CD4-positive, alpha-beta T cell (primary cell): ENCODE measurements at regions not wholly inside any gene's neighbourhood (a gene's known extent, or its start where the extent isn't known, plus 50 kb on each side); places are given as distances from the start of the nearest gene placed in this dataset.

Source experiments
- ATAC-seq: fragments of 200-7000 bp; cut with Tn5 transposase; one replicate; pipeline ENCODE4 v1.10.0; 2022; ENCODE audit warnings: mild to moderate bottlenecking; ENCODE audit not compliant: poor library complexity
- CTCF ChIA-PET: fragments of 350-600 bp; sonication (Branson Sonifier 250); formaldehyde crosslinking; loops from one replicate; lab custom pipeline; 2021; ENCODE audit warnings: antibody characterized with exemption, inconsistent platforms; lab: Charles Lee
- POLR2A ChIA-PET: fragments of 350-600 bp; sonication (Branson Sonifier 250); formaldehyde crosslinking; loops from one replicate; lab custom pipeline; 2021; ENCODE audit warnings: antibody characterized with exemption, inconsistent platforms; lab: Charles Lee
- DNase-seq, 14 experiments: peaks; one replicate each; pipeline ENCODE4 v3.0.0-alpha.2; 2013 to 2020; ENCODE audit warnings: mixed read lengths in 2 of 14
- H3K27ac ChIP-seq, 2 donors: one replicate each; pipeline versions ENCODE4 v1.5.1 to v1.7.0; 2013; ENCODE audit warnings: low read length in 2 of 2, low read depth in 1 of 2, mild to moderate bottlenecking in 1 of 2
- H3K27me3 ChIP-seq, 2 experiments: 1 replicate in 1 of 2; 2 replicates in 1 of 2; pipeline versions ENCODE4 v1.6.1 to v1.7.0; 2013; ENCODE audit warnings: low read length in 2 of 2, control low read depth in 1 of 2, mild to moderate bottlenecking in 1 of 2, moderate library complexity in 1 of 2; ENCODE audit not compliant: insufficient read depth in 2 of 2, control insufficient read depth in 1 of 2
- H3K36me3 ChIP-seq: one replicate; pipeline ENCODE4 v1.6.1; 2013; ENCODE audit warnings: low read length, control low read depth; ENCODE audit not compliant: insufficient read depth
- H3K4me1 ChIP-seq: one replicate; pipeline ENCODE4 v1.6.1; 2013; ENCODE audit warnings: low read length, control low read depth; ENCODE audit not compliant: insufficient read depth
- H3K4me3 ChIP-seq: one replicate; pipeline ENCODE4 v1.5.1; 2013; ENCODE audit warnings: mild to moderate bottlenecking, low read length, moderate library complexity
- H3K9me3 ChIP-seq, 2 experiments: 1 replicate in 1 of 2; 2 replicates in 1 of 2; pipeline versions ENCODE4 v1.6.1 to v1.7.0; 2013; ENCODE audit warnings: low read length in 2 of 2, mild to moderate bottlenecking in 2 of 2, control low read depth in 1 of 2, moderate library complexity in 1 of 2; ENCODE audit not compliant: control insufficient read depth in 1 of 2, insufficient read depth in 1 of 2
- H3K27ac Mint-ChIP-seq: one replicate; pipeline ENCODE4 v1.8.0; 2020; ENCODE audit warnings: mixed read lengths
- H3K27me3 Mint-ChIP-seq: one replicate; pipeline ENCODE4 v1.8.0; 2021; ENCODE audit warnings: mixed read lengths
- H3K36me3 Mint-ChIP-seq: one replicate; pipeline ENCODE4 v1.8.0; 2021; ENCODE audit warnings: low read depth, mixed read lengths
- H3K4me1 Mint-ChIP-seq: one replicate; pipeline ENCODE4 v1.8.0; 2021; ENCODE audit warnings: low read depth, mixed read lengths
- H3K4me3 Mint-ChIP-seq: one replicate; pipeline ENCODE4 v1.8.0; 2020; ENCODE audit warnings: mild to moderate bottlenecking, mixed read lengths
- H3K9me3 Mint-ChIP-seq: one replicate; pipeline ENCODE4 v1.8.0; 2020; ENCODE audit warnings: mixed read lengths
- intact Hi-C, 2 experiments: fragments of 100-400 bp; cut with DNase I in 1 of 2; cut with micrococcal nuclease in 1 of 2; formaldehyde crosslinking; loops; one replicate each; pipeline versions ENCODE4 v1.15.1 to v1.9.0; 2023 to 2025; cut with DNase I, micrococcal nuclease
- TF ChIP-seq, protein P1 (sequence below): fragments of 200-600 bp; IDR thresholded peaks from one replicate; pipeline ENCODE4 v1.8.0; 2022; ENCODE audit warnings: antibody characterized with exemption, mild to moderate bottlenecking

DNA sequence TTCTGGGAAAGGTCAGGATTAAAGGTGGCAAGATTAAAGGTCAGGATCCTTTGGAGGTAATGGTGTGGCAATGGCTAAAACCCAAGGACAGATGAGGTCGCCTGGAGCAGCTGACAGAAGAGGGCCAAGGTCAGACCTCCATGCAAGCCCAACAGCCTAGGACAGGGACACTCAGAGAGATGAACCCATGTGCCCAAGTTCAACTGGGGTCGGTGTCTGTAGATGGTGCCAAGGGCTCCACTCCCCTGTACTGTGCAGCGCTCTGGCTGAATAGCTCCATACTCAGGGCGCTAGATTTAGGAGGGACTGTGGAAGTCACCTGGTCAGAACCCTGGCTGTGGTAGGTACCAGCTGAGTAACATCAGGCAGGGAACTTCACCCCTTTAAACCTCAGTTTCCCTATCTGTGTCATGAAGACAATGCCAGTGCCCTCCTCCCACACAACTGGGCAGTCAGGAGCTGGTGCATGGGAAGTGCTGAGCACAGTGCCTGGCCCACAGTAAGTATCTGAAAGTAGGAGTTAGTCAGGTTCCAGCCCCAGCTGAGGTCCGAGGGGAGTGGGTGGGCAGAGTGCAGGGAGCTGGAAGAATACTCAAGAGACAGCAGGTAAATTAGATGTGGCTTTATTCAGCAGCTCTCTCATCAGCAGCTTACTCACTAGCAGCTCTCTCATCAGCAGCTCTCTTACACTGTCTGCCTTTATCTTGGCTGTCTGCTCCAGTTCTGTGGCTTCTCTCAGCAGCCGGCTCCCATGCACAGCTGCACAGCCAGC, 327.1 kb downstream of the GLRX3 start:
- CTCF ChIA-PET: no interaction called here
- Histone ChIP-seq H3K27me3 (no peaks in the 10 kb centered on the region), H3K4me3 (no peak overlapping the region), H3K27ac (no peak overlapping the region), H3K9me3 (peaks cover 0 to 31% of the 10 kb centered on the region in 2 experiments), H3K4me1 (no peaks in the 10 kb centered on the region), H3K36me3 (no peaks in the 10 kb centered on the region)
- Mint-ChIP-seq H3K36me3 (no peaks in the 10 kb centered on the region), H3K27ac (no peak overlapping the region), H3K27me3 (no peaks in the 10 kb centered on the region), H3K4me3 (no peak overlapping the region), H3K9me3 (peaks cover 3% of the 10 kb centered on the region), H3K4me1 (no peaks in the 10 kb centered on the region)
- POLR2A ChIA-PET: interaction anchor here (0.6 kb wide), 1 partner anchor 61 kb away, joined by 3 read pairs; no protein-coding TSS in a partner anchor
- intact Hi-C loops: no loop called here
- DNase-seq (no peak), ATAC-seq (no peak)
- TF ChIP-seq, protein P1, sequence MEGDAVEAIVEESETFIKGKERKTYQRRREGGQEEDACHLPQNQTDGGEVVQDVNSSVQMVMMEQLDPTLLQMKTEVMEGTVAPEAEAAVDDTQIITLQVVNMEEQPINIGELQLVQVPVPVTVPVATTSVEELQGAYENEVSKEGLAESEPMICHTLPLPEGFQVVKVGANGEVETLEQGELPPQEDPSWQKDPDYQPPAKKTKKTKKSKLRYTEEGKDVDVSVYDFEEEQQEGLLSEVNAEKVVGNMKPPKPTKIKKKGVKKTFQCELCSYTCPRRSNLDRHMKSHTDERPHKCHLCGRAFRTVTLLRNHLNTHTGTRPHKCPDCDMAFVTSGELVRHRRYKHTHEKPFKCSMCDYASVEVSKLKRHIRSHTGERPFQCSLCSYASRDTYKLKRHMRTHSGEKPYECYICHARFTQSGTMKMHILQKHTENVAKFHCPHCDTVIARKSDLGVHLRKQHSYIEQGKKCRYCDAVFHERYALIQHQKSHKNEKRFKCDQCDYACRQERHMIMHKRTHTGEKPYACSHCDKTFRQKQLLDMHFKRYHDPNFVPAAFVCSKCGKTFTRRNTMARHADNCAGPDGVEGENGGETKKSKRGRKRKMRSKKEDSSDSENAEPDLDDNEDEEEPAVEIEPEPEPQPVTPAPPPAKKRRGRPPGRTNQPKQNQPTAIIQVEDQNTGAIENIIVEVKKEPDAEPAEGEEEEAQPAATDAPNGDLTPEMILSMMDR: no peak

DNA sequence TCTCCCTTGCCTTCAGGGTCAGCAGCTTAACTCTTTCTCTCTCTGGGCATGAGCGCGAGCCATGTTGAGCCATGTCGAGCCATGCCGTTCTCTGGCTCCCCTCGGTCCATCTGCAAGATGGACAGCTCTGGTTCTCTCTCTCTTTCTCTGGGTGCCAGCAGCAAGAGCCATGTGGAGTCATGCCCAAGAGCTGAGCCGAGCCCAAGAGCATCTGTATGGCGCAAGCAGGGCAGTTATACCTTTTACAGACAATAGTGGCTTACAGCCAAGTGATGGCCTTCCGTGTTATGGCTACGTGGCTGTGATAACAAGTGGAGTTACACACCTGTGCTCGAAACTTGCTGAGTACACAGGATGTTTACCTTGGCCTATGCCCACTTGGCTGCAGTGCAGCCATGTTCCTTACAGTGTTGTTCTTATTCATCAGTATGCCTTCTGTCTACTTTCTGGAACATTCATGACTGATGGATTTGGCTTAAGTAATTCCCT, 327.7 kb downstream of the GLRX3 start:
- H3K27ac Mint-ChIP-seq: no peak overlapping the region
- peaks cover 3% of the 10 kb centered on the region for H3K9me3 Mint-ChIP-seq
- H3K36me3 Mint-ChIP-seq: no peaks in the 10 kb centered on the region
- Histone ChIP-seq H3K4me3 (no peak overlapping the region), H3K27me3 (no peaks in the 10 kb centered on the region), H3K27ac (no peak overlapping the region), H3K36me3 (no peaks in the 10 kb centered on the region), H3K9me3 (peaks cover 0 to 29% of the 10 kb centered on the region in 2 experiments), H3K4me1 (no peaks in the 10 kb centered on the region)
- H3K4me3 Mint-ChIP-seq: no peak overlapping the region
- CTCF ChIA-PET: no interaction called here
- intact Hi-C loops: no loop called here
- H3K27me3 Mint-ChIP-seq: no peaks in the 10 kb centered on the region
- no peaks in the 10 kb centered on the region for H3K4me1 Mint-ChIP-seq
- TF ChIP-seq, protein P1: no peak
- no peak for ATAC-seq
- no peak for DNase-seq
- POLR2A ChIA-PET: interaction anchor here (0.6 kb wide), 1 partner anchor 61 kb away, joined by 3 read pairs; no protein-coding TSS in a partner anchor

DNA sequence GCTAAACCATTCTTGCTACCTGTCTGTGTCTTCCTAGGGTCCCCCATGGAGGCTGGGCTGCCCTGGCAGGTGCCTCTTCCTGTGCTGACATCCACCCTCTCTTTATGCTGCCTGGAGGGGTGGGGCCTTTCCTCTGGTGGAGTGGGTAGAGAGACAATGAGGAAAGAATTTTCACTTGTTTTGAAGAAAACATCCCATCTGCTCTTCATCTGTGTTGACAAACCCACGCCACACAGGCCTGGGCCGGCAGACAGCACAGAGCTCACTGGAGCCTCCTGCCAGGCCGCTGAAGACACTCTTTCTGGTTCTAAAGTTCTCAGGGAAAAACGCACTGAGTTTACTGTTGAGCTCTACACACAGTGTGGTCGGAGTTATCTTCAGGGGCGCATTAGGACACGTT, 328.2 kb downstream of the GLRX3 start:
- Mint-ChIP-seq H3K36me3 (no peaks in the 10 kb centered on the region), H3K9me3 (peaks cover 7% of the 10 kb centered on the region), H3K4me3 (no peak overlapping the region), H3K4me1 (no peaks in the 10 kb centered on the region), H3K27me3 (no peaks in the 10 kb centered on the region), H3K27ac (no peak overlapping the region)
- TF ChIP-seq, protein P1: no peak
- ChIA-PET CTCF (no interaction called here), POLR2A (no interaction called here)
- intact Hi-C loops: no loop called here
- peaks cover 0 to 27% of the 10 kb centered on the region in 2 experiments for H3K9me3 ChIP-seq
- no peaks in the 10 kb centered on the region for H3K36me3 ChIP-seq
- no peaks in the 10 kb centered on the region for H3K4me1 ChIP-seq
- no peaks in the 10 kb centered on the region for H3K27me3 ChIP-seq
- H3K27ac ChIP-seq: no peak overlapping the region
- ATAC-seq (no peak), DNase-seq (no peak)
- no peak overlapping the region for H3K4me3 ChIP-seq
